Muscle of arm (tissue), 1 donor: ENCODE measurements at regions not wholly inside any gene's neighbourhood (a gene's known extent, or its start where the extent isn't known, plus 50 kb on each side); places are given as distances from the start of the nearest gene placed in this dataset.
"Not testable (repeated sequence)": the region's sequence is repeated elsewhere in the genome, so short reads cannot be mapped to it uniquely, and the experiment has no call there.

Experiments used
- DNase-seq: peaks from one replicate; pipeline ENCODE4 v3.0.0-alpha.2; 2013

- DNase-seq: no peak
Measured at GRCh38 chr14:106792543-106792942, 1266.2 kb downstream of the TMEM121 start.

GRCh38 chr14:106798166-106798565 lies 1271.8 kb downstream of the TMEM121 start:
- DNase-seq: not testable (repeated sequence)

- DNase-seq: no peak
Measured at GRCh38 chr14:106802413-106803364, 1276.3 kb downstream of the TMEM121 start.

- DNase-seq: no peak
Measured at GRCh38 chr14:106803379-106803778, 1277.0 kb downstream of the TMEM121 start.

- no peak for DNase-seq
Measured at GRCh38 chr14:106807493-106807892, 1281.1 kb downstream of the TMEM121 start.

GRCh38 chr14:106808458-106808857 lies 1282.1 kb downstream of the TMEM121 start:
- DNase-seq: no peak

GRCh38 chr14:106808907-106809306 lies 1282.5 kb downstream of the TMEM121 start:
- DNase-seq: no peak

- no peak for DNase-seq
Measured at GRCh38 chr14:106809615-106810014, 1283.2 kb downstream of the TMEM121 start.

- DNase-seq: not testable (repeated sequence)
Measured at GRCh38 chr14:106810168-106810567, 1283.8 kb downstream of the TMEM121 start.

- no peak for DNase-seq
Measured at GRCh38 chr14:106811162-106811561, 1284.8 kb downstream of the TMEM121 start.

- DNase-seq: no peak
Measured at GRCh38 chr14:106812788-106813476, 1286.5 kb downstream of the TMEM121 start.

GRCh38 chr14:106813477-106813823 lies 1287.1 kb downstream of the TMEM121 start:
- no peak for DNase-seq

GRCh38 chr14:106820119-106820518 lies 1293.7 kb downstream of the TMEM121 start:
- DNase-seq: no peak

GRCh38 chr14:106821119-106821518 lies 1294.7 kb downstream of the TMEM121 start:
- DNase-seq: no peak

- no peak for DNase-seq
Measured at GRCh38 chr14:106822905-106823304, 1296.5 kb downstream of the TMEM121 start.

GRCh38 chr14:106823552-106823951 lies 1297.2 kb downstream of the TMEM121 start:
- DNase-seq: no peak

GRCh38 chr14:106826833-106827369 lies 1300.5 kb downstream of the TMEM121 start:
- no peak for DNase-seq

- DNase-seq: no peak
Measured at GRCh38 chr14:106831322-106831720, 1304.9 kb downstream of the TMEM121 start.

- DNase-seq: no peak
Measured at GRCh38 chr14:106837870-106838269, 1311.5 kb downstream of the TMEM121 start.

GRCh38 chr14:106838991-106839769 lies 1312.8 kb downstream of the TMEM121 start:
- no peak for DNase-seq

GRCh38 chr14:106840258-106840657 lies 1313.9 kb downstream of the TMEM121 start:
- DNase-seq: no peak

GRCh38 chr14:106840991-106841390 lies 1314.6 kb downstream of the TMEM121 start:
- no peak for DNase-seq
